HCT116 (cell line): ENCODE measurements at regions not wholly inside any gene's neighbourhood (a gene's known extent, or its start where the extent isn't known, plus 50 kb on each side); places are given as distances from the start of the nearest gene placed in this dataset.

Experiments
- EGR1 ChIP-seq: IDR thresholded peaks from 2 replicates; pipeline ENCODE4 v1.6.1; 2012; ENCODE audit warnings: low read depth
- EZH2 ChIP-seq: fragments of 200-600 bp; sonication (generic); IDR thresholded peaks from 2 replicates; pipeline ENCODE4 v1.6.1; 2017; ENCODE audit warnings: antibody characterized with exemption, mixed run types
- POLR2A ChIP-seq: IDR thresholded peaks from 2 replicates; pipeline ENCODE4 v1.7.0; 2011; ENCODE audit warnings: borderline replicate concordance; ENCODE audit not compliant: insufficient read depth, insufficient read length; ENCODE audit errors: extremely low read depth
- POLR2AphosphoS5 ChIP-seq: IDR thresholded peaks from 2 replicates; pipeline ENCODE4 v1.6.1; 2011; ENCODE audit warnings: mild to moderate bottlenecking, low read depth, low read length, moderate library complexity
- RAD21 ChIP-seq: IDR thresholded peaks from 2 replicates; pipeline ENCODE4 v1.6.1; 2012; ENCODE audit warnings: low read depth, mild to moderate bottlenecking
- TF ChIP-seq, protein P1 (sequence below), 3 experiments: fragments of 200-600 bp in 1 of 3; sonication (generic) in 1 of 3; IDR thresholded peaks in 2 of 3; conservative IDR thresholded peaks in 1 of 3; 2 replicates each; pipeline ENCODE4 v1.5.1; 2012 to 2017; ENCODE audit warnings: low read depth in 2 of 3, low read length in 2 of 3, antibody characterized with exemption in 1 of 3, borderline replicate concordance in 1 of 3, control low read depth in 1 of 3, mild to moderate bottlenecking in 1 of 3, mixed read lengths in 1 of 3, mixed run types in 1 of 3, moderate library complexity in 1 of 3; ENCODE audit not compliant: insufficient read depth in 1 of 3

DNA sequence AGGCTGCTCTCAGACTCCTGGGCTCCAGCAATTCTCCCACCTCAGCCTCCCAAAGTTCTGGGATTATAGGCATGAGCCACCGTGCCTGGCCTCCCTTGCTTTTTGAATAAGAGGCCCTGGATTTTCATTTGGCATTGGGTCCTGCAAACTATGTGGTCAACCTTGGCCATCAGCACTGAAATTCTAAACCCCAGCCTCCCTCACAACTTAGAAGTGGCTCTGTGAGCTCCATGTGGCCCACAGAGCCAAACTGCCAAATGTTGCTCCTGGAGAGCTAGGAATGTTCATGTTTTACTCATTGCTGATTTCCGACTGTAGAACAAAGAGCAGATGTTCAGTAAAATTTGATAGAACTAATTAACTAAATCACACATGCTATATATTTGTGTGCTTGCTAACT, 210.6 kb upstream of the AGAP1 start:
- no peak for TF ChIP-seq EZH2
- no peak for TF ChIP-seq EGR1
- TF ChIP-seq POLR2A: no peak
- TF ChIP-seq, protein P1, sequence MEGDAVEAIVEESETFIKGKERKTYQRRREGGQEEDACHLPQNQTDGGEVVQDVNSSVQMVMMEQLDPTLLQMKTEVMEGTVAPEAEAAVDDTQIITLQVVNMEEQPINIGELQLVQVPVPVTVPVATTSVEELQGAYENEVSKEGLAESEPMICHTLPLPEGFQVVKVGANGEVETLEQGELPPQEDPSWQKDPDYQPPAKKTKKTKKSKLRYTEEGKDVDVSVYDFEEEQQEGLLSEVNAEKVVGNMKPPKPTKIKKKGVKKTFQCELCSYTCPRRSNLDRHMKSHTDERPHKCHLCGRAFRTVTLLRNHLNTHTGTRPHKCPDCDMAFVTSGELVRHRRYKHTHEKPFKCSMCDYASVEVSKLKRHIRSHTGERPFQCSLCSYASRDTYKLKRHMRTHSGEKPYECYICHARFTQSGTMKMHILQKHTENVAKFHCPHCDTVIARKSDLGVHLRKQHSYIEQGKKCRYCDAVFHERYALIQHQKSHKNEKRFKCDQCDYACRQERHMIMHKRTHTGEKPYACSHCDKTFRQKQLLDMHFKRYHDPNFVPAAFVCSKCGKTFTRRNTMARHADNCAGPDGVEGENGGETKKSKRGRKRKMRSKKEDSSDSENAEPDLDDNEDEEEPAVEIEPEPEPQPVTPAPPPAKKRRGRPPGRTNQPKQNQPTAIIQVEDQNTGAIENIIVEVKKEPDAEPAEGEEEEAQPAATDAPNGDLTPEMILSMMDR (IDR thresholded peaks at IDR 0.05 in 2 of 3, conservative IDR thresholded peaks at IDR 0.05 in 1 of 3; ENCODE audit: borderline replicate concordance in 1 of 3, insufficient read depth in 1 of 3, low read depth in 2 of 3, low read length in 2 of 3): no peak
- TF ChIP-seq RAD21: no peak
- no peak for TF ChIP-seq POLR2AphosphoS5
